Endothelial cell of umbilical vein (primary cell): ENCODE measurements at regions not wholly inside any gene's neighbourhood (a gene's known extent, or its start where the extent isn't known, plus 50 kb on each side); places are given as distances from the start of the nearest gene placed in this dataset.

Source experiments
- POLR2A ChIP-seq: IDR thresholded peaks from 2 replicates; pipeline ENCODE4 v1.6.1; 2012; ENCODE audit warnings: low read depth, mild to moderate bottlenecking, control low read depth, low read length
- TF ChIP-seq, protein P1 (sequence below), 2 donors: IDR thresholded peaks; 1 replicate in 1 of 2; 2 replicates in 1 of 2; pipeline ENCODE4 v1.5.1; 2011; ENCODE audit warnings: low read length in 2 of 2, mild to moderate bottlenecking in 2 of 2, moderate library complexity in 2 of 2, control low read depth in 1 of 2, inconsistent platforms in 1 of 2, low read depth in 1 of 2; ENCODE audit not compliant: insufficient read depth in 1 of 2; ENCODE audit errors: extremely low read depth in 1 of 2

DNA sequence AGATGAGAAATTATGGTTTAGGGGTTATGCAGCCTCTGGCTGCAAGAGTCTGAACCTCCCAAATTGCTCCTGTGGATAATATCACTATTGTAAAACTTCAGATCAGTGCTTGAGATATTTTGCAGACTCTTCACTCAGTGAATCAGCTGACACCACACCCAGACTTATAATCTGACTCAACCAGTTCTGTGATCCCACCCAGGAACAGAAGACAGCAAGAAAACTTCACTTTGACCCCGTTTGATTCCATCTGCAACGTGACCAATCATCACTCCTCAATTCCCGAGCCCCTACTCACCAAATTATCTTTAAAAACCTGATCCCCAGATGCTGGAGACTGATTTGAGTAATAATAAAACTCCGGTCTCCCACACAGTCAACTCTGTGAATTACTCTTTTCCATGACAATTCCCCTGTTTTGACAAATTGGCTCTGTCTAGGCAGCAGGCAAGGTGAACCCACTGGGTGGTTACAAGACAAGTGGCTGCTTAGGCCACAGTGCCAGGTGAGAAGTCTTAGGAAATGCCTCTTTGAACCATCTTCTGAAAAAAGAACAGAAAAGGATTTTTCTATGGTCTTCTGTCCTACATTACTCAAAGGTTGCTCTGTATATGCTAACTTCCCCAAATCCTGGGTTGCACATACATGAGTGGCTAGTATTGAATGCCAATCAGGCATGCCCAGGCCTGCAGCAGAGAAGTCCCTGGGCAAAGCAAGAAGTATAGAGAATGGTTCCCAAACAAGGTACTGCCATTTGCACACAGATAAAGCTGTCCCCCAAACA is 588.0 kb downstream of the PRELID2 start:
- TF ChIP-seq, protein P1, sequence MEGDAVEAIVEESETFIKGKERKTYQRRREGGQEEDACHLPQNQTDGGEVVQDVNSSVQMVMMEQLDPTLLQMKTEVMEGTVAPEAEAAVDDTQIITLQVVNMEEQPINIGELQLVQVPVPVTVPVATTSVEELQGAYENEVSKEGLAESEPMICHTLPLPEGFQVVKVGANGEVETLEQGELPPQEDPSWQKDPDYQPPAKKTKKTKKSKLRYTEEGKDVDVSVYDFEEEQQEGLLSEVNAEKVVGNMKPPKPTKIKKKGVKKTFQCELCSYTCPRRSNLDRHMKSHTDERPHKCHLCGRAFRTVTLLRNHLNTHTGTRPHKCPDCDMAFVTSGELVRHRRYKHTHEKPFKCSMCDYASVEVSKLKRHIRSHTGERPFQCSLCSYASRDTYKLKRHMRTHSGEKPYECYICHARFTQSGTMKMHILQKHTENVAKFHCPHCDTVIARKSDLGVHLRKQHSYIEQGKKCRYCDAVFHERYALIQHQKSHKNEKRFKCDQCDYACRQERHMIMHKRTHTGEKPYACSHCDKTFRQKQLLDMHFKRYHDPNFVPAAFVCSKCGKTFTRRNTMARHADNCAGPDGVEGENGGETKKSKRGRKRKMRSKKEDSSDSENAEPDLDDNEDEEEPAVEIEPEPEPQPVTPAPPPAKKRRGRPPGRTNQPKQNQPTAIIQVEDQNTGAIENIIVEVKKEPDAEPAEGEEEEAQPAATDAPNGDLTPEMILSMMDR (IDR thresholded peaks at IDR 0.05; ENCODE audit: extremely low read depth in 1 of 2, insufficient read depth in 1 of 2, low read depth in 1 of 2, low read length in 2 of 2) = no peak
- no peak for TF ChIP-seq POLR2A
